Body of pancreas (tissue), 4 donors: ENCODE measurements at regions not wholly inside any gene's neighbourhood (a gene's known extent, or its start where the extent isn't known, plus 50 kb on each side); places are given as distances from the start of the nearest gene placed in this dataset.

ENCODE experiments used
- POLR2A ChIP-seq, 3 donors: fragments of 450-650 bp; IDR thresholded peaks; one replicate each; pipeline ENCODE4 v1.6.1; 2016; ENCODE audit warnings: antibody characterized with exemption in 3 of 3, mild to moderate bottlenecking in 2 of 3
- TF ChIP-seq, protein P1 (sequence below), 7 experiments: fragments of 450-650 bp in 4 of 7; fragments of 200-600 bp in 3 of 7; sonication (generic) in 3 of 7; IDR thresholded peaks; one replicate each; pipeline ENCODE4 v1.5.1; 2016 to 2019; ENCODE audit warnings: antibody characterized with exemption in 7 of 7

DNA sequence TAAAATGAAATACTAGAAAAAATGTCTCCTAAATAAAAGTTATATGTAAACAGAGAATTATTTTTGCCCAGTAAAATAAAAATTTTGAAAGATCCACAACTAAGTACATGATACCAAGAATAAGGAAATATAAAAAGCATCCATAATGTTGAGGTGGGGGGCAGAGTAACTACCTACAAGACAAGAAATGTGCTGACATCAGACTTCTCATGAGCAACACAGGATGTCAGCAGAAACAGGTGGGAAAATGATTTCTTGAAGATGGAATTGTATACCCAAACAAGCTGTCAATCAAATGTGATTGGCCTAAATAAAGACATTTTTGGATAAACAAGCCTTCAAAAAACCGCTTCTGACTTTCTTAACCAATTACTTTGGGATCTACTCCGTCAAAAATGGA is 143.9 kb upstream of the LIPC start:
- no peak for TF ChIP-seq POLR2A (IDR thresholded peaks at IDR 0.05)
- TF ChIP-seq, protein P1, sequence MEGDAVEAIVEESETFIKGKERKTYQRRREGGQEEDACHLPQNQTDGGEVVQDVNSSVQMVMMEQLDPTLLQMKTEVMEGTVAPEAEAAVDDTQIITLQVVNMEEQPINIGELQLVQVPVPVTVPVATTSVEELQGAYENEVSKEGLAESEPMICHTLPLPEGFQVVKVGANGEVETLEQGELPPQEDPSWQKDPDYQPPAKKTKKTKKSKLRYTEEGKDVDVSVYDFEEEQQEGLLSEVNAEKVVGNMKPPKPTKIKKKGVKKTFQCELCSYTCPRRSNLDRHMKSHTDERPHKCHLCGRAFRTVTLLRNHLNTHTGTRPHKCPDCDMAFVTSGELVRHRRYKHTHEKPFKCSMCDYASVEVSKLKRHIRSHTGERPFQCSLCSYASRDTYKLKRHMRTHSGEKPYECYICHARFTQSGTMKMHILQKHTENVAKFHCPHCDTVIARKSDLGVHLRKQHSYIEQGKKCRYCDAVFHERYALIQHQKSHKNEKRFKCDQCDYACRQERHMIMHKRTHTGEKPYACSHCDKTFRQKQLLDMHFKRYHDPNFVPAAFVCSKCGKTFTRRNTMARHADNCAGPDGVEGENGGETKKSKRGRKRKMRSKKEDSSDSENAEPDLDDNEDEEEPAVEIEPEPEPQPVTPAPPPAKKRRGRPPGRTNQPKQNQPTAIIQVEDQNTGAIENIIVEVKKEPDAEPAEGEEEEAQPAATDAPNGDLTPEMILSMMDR (IDR thresholded peaks at IDR 0.05) = no peak
